ENCODE measurements at regions not wholly inside any gene's neighbourhood (a gene's known extent, or its start where the extent isn't known, plus 50 kb on each side); places are given as distances from the start of the nearest gene placed in this dataset.

GRCh38 chrX:144790148-144790547 lies 457.2 kb upstream of the SPANXN1 start:
- Histone ChIP-seq H3K36me3 (ENCODE audit: control insufficient read depth in 4 of 4, insufficient read depth in 4 of 4, low read length in 3 of 4) (no peaks in the 10 kb centered on the region), H3K27me3 (replicated peaks in 2 of 5; ENCODE audit: control insufficient read depth in 4 of 5, insufficient read depth in 5 of 5, low read length in 4 of 5) (no peaks in the 10 kb centered on the region), H3K27ac (ENCODE audit: insufficient read depth in 1 of 2, low read depth in 1 of 2, low read length in 2 of 2, poor library complexity in 1 of 2, severe bottlenecking in 2 of 2) (no peak overlapping the region), H3K9me3 (ENCODE audit: control extremely low read depth in 1 of 5, control insufficient read depth in 4 of 5, insufficient read depth in 2 of 5, low read depth in 1 of 5, low read length in 4 of 5) (peaks cover 0 to 4% (median 1%) of the 10 kb centered on the region in 5 experiments), H3K4me3 (ENCODE audit: control insufficient read depth in 1 of 7, extremely low read depth in 1 of 7, insufficient read depth in 4 of 7, low read depth in 2 of 7, low read length in 6 of 7) (no peak overlapping the region), H3K4me1 (ENCODE audit: control extremely low read depth in 1 of 4, control insufficient read depth in 4 of 4, insufficient read depth in 4 of 4, low read length in 3 of 4) (no peaks in the 10 kb centered on the region)
- ChIA-PET POLR2A (no interaction called here), CTCF (no interaction called here)
- no peak for DNase-seq
- WGBS (ENCODE audit: insufficient coverage) = no CpG with 5 or more reads among the region's 2 CpGs

- DNase-seq = no peak
- H3K36me3 ChIP-seq (ENCODE audit: control insufficient read depth in 4 of 4, insufficient read depth in 4 of 4, low read length in 3 of 4) = no peaks in the 10 kb centered on the region
- 73% methylated on average over 2 of the region's 5 CpGs for WGBS (ENCODE audit: insufficient coverage)
- peaks cover 0 to 4% (median 1%) of the 10 kb centered on the region in 5 experiments for H3K9me3 ChIP-seq (ENCODE audit: control extremely low read depth in 1 of 5, control insufficient read depth in 4 of 5, insufficient read depth in 2 of 5, low read depth in 1 of 5, low read length in 4 of 5)
- H3K4me3 ChIP-seq (ENCODE audit: control insufficient read depth in 1 of 7, extremely low read depth in 1 of 7, insufficient read depth in 4 of 7, low read depth in 2 of 7, low read length in 6 of 7) = no peak overlapping the region
- ChIA-PET CTCF (no interaction called here), POLR2A (no interaction called here)
- H3K27me3 ChIP-seq (replicated peaks in 2 of 5; ENCODE audit: control insufficient read depth in 4 of 5, insufficient read depth in 5 of 5, low read length in 4 of 5) = no peaks in the 10 kb centered on the region
- H3K4me1 ChIP-seq (ENCODE audit: control extremely low read depth in 1 of 4, control insufficient read depth in 4 of 4, insufficient read depth in 4 of 4, low read length in 3 of 4) = no peaks in the 10 kb centered on the region
- no peak overlapping the region for H3K27ac ChIP-seq (ENCODE audit: insufficient read depth in 1 of 2, low read depth in 1 of 2, low read length in 2 of 2, poor library complexity in 1 of 2, severe bottlenecking in 2 of 2)
Observed at GRCh38 chrX:144791298-144791697, 456.0 kb upstream of the SPANXN1 start.

GRCh38 chrX:144798972-144799371 lies 448.3 kb upstream of the SPANXN1 start:
- H3K27ac ChIP-seq (ENCODE audit: insufficient read depth in 1 of 2, low read depth in 1 of 2, low read length in 2 of 2, poor library complexity in 1 of 2, severe bottlenecking in 2 of 2) = no peak overlapping the region
- no peaks in the 10 kb centered on the region for H3K9me3 ChIP-seq (ENCODE audit: control extremely low read depth in 1 of 5, control insufficient read depth in 4 of 5, insufficient read depth in 2 of 5, low read depth in 1 of 5, low read length in 4 of 5)
- DNase-seq = no peak
- 64% methylated on average over 2 of the region's 2 CpGs for WGBS (ENCODE audit: insufficient coverage)
- ChIA-PET POLR2A (no interaction called here), CTCF (no interaction called here)
- H3K4me1 ChIP-seq (ENCODE audit: control extremely low read depth in 1 of 4, control insufficient read depth in 4 of 4, insufficient read depth in 4 of 4, low read length in 3 of 4) = no peaks in the 10 kb centered on the region
- H3K4me3 ChIP-seq (ENCODE audit: control insufficient read depth in 1 of 7, extremely low read depth in 1 of 7, insufficient read depth in 4 of 7, low read depth in 2 of 7, low read length in 6 of 7) = no peak overlapping the region
- H3K36me3 ChIP-seq (ENCODE audit: control insufficient read depth in 4 of 4, insufficient read depth in 4 of 4, low read length in 3 of 4) = no peaks in the 10 kb centered on the region
- no peaks in the 10 kb centered on the region for H3K27me3 ChIP-seq (replicated peaks in 2 of 5; ENCODE audit: control insufficient read depth in 4 of 5, insufficient read depth in 5 of 5, low read length in 4 of 5)

GRCh38 chrX:144801786-144802185 lies 445.5 kb upstream of the SPANXN1 start:
- ChIA-PET POLR2A (no interaction called here), CTCF (no interaction called here)
- H3K36me3 ChIP-seq (ENCODE audit: control insufficient read depth in 4 of 4, insufficient read depth in 4 of 4, low read length in 3 of 4) = no peaks in the 10 kb centered on the region
- H3K4me3 ChIP-seq (ENCODE audit: control insufficient read depth in 1 of 7, extremely low read depth in 1 of 7, insufficient read depth in 4 of 7, low read depth in 2 of 7, low read length in 6 of 7) = no peak overlapping the region
- 82% methylated on average over 3 of the region's 4 CpGs for WGBS (ENCODE audit: insufficient coverage)
- no peaks in the 10 kb centered on the region for H3K4me1 ChIP-seq (ENCODE audit: control extremely low read depth in 1 of 4, control insufficient read depth in 4 of 4, insufficient read depth in 4 of 4, low read length in 3 of 4)
- H3K27ac ChIP-seq (ENCODE audit: insufficient read depth in 1 of 2, low read depth in 1 of 2, low read length in 2 of 2, poor library complexity in 1 of 2, severe bottlenecking in 2 of 2) = no peak overlapping the region
- no peaks in the 10 kb centered on the region for H3K27me3 ChIP-seq (replicated peaks in 2 of 5; ENCODE audit: control insufficient read depth in 4 of 5, insufficient read depth in 5 of 5, low read length in 4 of 5)
- H3K9me3 ChIP-seq (ENCODE audit: control extremely low read depth in 1 of 5, control insufficient read depth in 4 of 5, insufficient read depth in 2 of 5, low read depth in 1 of 5, low read length in 4 of 5) = no peaks in the 10 kb centered on the region
- no peak for DNase-seq

GRCh38 chrX:144809025-144809424 lies 438.3 kb upstream of the SPANXN1 start:
- Histone ChIP-seq H3K4me3 (ENCODE audit: control insufficient read depth in 1 of 7, extremely low read depth in 1 of 7, insufficient read depth in 4 of 7, low read depth in 2 of 7, low read length in 6 of 7) (no peak overlapping the region), H3K4me1 (ENCODE audit: control extremely low read depth in 1 of 4, control insufficient read depth in 4 of 4, insufficient read depth in 4 of 4, low read length in 3 of 4) (no peaks in the 10 kb centered on the region), H3K27me3 (replicated peaks in 2 of 5; ENCODE audit: control insufficient read depth in 4 of 5, insufficient read depth in 5 of 5, low read length in 4 of 5) (no peaks in the 10 kb centered on the region), H3K27ac (ENCODE audit: insufficient read depth in 1 of 2, low read depth in 1 of 2, low read length in 2 of 2, poor library complexity in 1 of 2, severe bottlenecking in 2 of 2) (no peak overlapping the region), H3K9me3 (ENCODE audit: control extremely low read depth in 1 of 5, control insufficient read depth in 4 of 5, insufficient read depth in 2 of 5, low read depth in 1 of 5, low read length in 4 of 5) (no peaks in the 10 kb centered on the region), H3K36me3 (ENCODE audit: control insufficient read depth in 4 of 4, insufficient read depth in 4 of 4, low read length in 3 of 4) (no peaks in the 10 kb centered on the region)
- no peak for DNase-seq
- CTCF ChIA-PET = no interaction called here
- POLR2A ChIA-PET = no interaction called here

- Histone ChIP-seq H3K27ac (ENCODE audit: insufficient read depth in 1 of 2, low read depth in 1 of 2, low read length in 2 of 2, poor library complexity in 1 of 2, severe bottlenecking in 2 of 2) (no peak overlapping the region), H3K27me3 (replicated peaks in 2 of 5; ENCODE audit: control insufficient read depth in 4 of 5, insufficient read depth in 5 of 5, low read length in 4 of 5) (no peaks in the 10 kb centered on the region), H3K9me3 (ENCODE audit: control extremely low read depth in 1 of 5, control insufficient read depth in 4 of 5, insufficient read depth in 2 of 5, low read depth in 1 of 5, low read length in 4 of 5) (no peaks in the 10 kb centered on the region), H3K4me3 (ENCODE audit: control insufficient read depth in 1 of 7, extremely low read depth in 1 of 7, insufficient read depth in 4 of 7, low read depth in 2 of 7, low read length in 6 of 7) (no peak overlapping the region), H3K4me1 (ENCODE audit: control extremely low read depth in 1 of 4, control insufficient read depth in 4 of 4, insufficient read depth in 4 of 4, low read length in 3 of 4) (no peaks in the 10 kb centered on the region), H3K36me3 (ENCODE audit: control insufficient read depth in 4 of 4, insufficient read depth in 4 of 4, low read length in 3 of 4) (no peaks in the 10 kb centered on the region)
- 80% methylated on average over 1 of the region's 1 CpG for WGBS (ENCODE audit: insufficient coverage)
- CTCF ChIA-PET = no interaction called here
- no peak for DNase-seq
- POLR2A ChIA-PET = no interaction called here
Observed at GRCh38 chrX:144810539-144810938, 436.8 kb upstream of the SPANXN1 start.

- no peak overlapping the region for H3K4me3 ChIP-seq (ENCODE audit: control insufficient read depth in 1 of 7, extremely low read depth in 1 of 7, insufficient read depth in 4 of 7, low read depth in 2 of 7, low read length in 6 of 7)
- no peak for DNase-seq
- H3K27ac ChIP-seq (ENCODE audit: insufficient read depth in 1 of 2, low read depth in 1 of 2, low read length in 2 of 2, poor library complexity in 1 of 2, severe bottlenecking in 2 of 2) = no peak overlapping the region
- H3K9me3 ChIP-seq (ENCODE audit: control extremely low read depth in 1 of 5, control insufficient read depth in 4 of 5, insufficient read depth in 2 of 5, low read depth in 1 of 5, low read length in 4 of 5) = no peaks in the 10 kb centered on the region
- POLR2A ChIA-PET = no interaction called here
- CTCF ChIA-PET = no interaction called here
- H3K27me3 ChIP-seq (replicated peaks in 2 of 5; ENCODE audit: control insufficient read depth in 4 of 5, insufficient read depth in 5 of 5, low read length in 4 of 5) = no peaks in the 10 kb centered on the region
- H3K4me1 ChIP-seq (ENCODE audit: control extremely low read depth in 1 of 4, control insufficient read depth in 4 of 4, insufficient read depth in 4 of 4, low read length in 3 of 4) = no peaks in the 10 kb centered on the region
- H3K36me3 ChIP-seq (ENCODE audit: control insufficient read depth in 4 of 4, insufficient read depth in 4 of 4, low read length in 3 of 4) = no peaks in the 10 kb centered on the region
Observed at GRCh38 chrX:144819406-144819805, 427.9 kb upstream of the SPANXN1 start.

- WGBS (ENCODE audit: insufficient coverage) = 40% methylated on average over 1 of the region's 1 CpG
- Histone ChIP-seq H3K27me3 (replicated peaks in 2 of 5; ENCODE audit: control insufficient read depth in 4 of 5, insufficient read depth in 5 of 5, low read length in 4 of 5) (no peaks in the 10 kb centered on the region), H3K36me3 (ENCODE audit: control insufficient read depth in 4 of 4, insufficient read depth in 4 of 4, low read length in 3 of 4) (no peaks in the 10 kb centered on the region), H3K4me3 (ENCODE audit: control insufficient read depth in 1 of 7, extremely low read depth in 1 of 7, insufficient read depth in 4 of 7, low read depth in 2 of 7, low read length in 6 of 7) (no peak overlapping the region), H3K9me3 (ENCODE audit: control extremely low read depth in 1 of 5, control insufficient read depth in 4 of 5, insufficient read depth in 2 of 5, low read depth in 1 of 5, low read length in 4 of 5) (no peaks in the 10 kb centered on the region), H3K27ac (ENCODE audit: insufficient read depth in 1 of 2, low read depth in 1 of 2, low read length in 2 of 2, poor library complexity in 1 of 2, severe bottlenecking in 2 of 2) (no peak overlapping the region), H3K4me1 (ENCODE audit: control extremely low read depth in 1 of 4, control insufficient read depth in 4 of 4, insufficient read depth in 4 of 4, low read length in 3 of 4) (no peaks in the 10 kb centered on the region)
- DNase-seq = no peak
- ChIA-PET POLR2A (no interaction called here), CTCF (no interaction called here)
Observed at GRCh38 chrX:144840616-144841015, 406.7 kb upstream of the SPANXN1 start.
